SIG-M5 treated with dmso at 0.1 percent for 504 hours (cell line): ENCODE measurements at regions not wholly inside any gene's neighbourhood (a gene's known extent, or its start where the extent isn't known, plus 50 kb on each side); places are given as distances from the start of the nearest gene placed in this dataset.
"Not testable (repeated sequence)": the region's sequence is repeated elsewhere in the genome, so short reads cannot be mapped to it uniquely, and the experiment has no call there.

ENCODE experiments used
- DNase-seq: peaks from one replicate; lab custom pipeline; 2025; ENCODE audit not compliant: unreplicated experiment; lab: John Stamatoyannopoulos, UW

DNA sequence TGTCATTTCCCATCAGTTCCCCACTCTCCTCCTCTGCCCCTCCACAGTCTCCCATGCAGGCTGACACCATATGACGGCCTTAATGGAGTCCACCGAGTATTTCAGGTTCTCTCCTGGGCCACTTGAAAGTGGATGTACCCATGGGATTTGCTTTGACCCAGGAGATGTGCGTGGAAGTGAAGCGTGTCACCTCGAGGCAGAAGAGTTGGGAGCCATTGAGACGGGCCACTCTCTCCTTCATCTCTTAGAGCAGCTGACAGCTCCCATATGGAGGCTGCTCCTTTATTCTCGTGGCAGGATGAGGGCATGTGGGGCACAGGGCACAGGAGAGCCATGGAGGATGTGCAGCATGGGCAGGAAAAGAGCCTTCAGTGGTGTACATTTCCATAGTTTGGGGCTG lies 144.7 kb upstream of the CRYM start:
- not testable (repeated sequence) for DNase-seq

DNA sequence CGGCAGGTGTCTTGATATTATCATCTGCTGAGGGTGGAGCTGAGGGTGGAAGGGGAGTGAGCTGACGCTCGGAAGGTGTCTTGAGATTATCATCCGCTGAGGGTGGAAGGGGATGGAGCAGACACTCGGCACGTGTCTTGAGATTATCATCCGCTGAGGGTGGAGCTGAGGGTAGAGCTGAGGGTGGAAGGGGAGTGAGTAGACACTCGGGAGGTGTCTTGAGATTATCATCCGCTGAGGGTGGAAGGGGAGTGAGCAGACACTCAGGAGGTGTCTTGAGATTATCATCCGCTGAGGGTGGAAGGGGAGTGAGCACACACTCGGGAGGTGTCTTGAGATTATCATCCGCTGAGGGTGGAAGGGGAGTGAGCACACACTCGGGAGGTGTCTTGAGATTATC lies 126.6 kb upstream of the CRYM start:
- DNase-seq = not testable (repeated sequence)

DNA sequence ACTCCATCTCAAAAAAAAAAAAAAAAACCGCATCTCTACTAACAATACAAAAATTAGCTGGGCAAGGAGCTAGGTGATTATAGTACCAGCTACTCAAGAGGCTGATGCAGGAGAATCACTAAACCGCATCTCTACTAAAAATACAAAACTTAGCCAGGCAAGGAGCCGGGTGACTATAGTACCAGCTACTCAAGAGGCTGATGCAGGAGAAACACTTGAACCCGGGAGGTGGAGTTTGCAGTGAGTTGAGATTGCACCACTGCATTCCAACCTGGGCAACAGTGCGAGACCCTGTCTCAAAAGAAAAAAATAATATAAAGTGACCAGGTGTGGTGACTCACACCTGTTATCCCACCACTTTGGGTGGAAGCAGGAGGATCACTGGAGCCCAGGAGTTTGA lies 119.8 kb upstream of the CRYM start:
- DNase-seq = not testable (repeated sequence)

DNA sequence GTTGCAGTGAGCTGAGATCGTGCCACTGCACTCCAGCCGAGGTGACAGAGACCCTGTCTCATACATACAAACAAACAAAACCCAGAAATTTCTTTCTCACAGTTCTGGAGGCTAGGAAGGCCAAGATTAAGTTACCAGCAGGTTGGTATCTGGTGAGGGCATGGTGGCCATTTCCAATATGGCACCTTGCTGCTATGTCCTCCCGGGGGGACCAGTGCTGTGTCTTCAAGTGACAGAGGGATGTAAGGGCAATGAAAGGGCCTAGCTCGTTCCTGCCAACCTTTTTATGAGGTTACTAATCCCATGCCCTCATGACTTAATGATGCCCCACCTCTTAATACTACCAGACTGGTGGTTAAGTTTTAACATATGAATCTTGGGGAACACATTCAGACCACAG lies 118.5 kb upstream of the CRYM start:
- not testable (repeated sequence) for DNase-seq

DNA sequence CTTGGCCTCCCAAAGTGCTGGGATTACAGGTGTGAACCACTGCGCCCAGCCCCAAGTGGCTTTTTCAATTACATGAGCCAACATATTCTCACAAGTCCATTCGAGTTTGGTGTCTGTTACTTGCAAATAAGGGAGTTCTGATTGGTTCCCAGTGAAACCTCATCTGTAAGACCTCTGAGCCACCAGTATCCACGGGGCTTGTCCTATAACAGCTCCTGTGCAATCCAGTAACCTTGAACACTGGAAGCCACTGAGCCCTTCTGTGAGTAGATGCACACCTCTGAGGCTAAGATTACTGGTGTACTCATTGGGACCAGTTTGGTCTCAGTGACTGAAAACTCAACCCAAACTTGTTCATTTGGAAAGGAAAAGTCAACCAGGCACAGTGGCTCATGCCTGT lies 112.5 kb upstream of the CRYM start:
- not testable (repeated sequence) for DNase-seq

DNA sequence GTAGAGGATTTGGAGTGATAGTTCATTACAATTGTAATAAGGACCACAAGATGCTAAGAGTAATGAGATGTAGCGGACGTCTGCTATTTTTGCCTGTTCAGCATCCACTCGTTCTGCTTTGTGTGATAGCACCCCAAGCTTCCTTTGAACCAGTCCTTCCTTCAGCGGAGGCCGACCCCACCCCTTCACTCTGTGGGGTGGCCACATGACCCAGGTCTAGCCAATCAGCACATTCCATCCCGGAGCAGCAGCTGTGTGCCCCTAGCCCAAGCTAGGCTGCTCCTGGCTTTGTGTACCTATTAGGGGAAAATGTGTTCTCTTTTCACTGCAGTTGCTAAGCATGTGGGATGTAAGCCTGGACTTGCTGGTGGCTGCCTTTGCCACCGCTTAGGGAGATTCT lies 111.8 kb upstream of the CRYM start:
- DNase-seq = not testable (repeated sequence)

DNA sequence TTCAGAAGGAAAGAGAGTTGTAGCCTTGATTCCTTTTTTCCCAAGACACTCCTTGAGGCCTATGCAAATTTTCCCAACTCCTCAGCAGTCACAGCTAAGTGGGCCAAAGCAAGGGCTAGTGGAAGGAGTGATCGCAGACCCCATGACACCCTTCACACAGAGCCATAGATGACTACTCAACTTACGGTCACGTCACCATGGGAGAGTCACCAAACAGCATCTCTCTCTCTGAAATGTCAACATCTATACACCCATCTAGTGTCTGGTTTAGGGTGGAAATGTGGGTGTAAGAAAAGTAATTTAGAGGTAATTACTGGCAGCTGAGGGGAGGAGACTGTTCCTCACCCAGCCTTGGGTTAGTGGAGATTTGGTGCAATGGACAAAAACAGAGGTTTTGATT lies 109.7 kb upstream of the CRYM start:
- DNase-seq = not testable (repeated sequence)

DNA sequence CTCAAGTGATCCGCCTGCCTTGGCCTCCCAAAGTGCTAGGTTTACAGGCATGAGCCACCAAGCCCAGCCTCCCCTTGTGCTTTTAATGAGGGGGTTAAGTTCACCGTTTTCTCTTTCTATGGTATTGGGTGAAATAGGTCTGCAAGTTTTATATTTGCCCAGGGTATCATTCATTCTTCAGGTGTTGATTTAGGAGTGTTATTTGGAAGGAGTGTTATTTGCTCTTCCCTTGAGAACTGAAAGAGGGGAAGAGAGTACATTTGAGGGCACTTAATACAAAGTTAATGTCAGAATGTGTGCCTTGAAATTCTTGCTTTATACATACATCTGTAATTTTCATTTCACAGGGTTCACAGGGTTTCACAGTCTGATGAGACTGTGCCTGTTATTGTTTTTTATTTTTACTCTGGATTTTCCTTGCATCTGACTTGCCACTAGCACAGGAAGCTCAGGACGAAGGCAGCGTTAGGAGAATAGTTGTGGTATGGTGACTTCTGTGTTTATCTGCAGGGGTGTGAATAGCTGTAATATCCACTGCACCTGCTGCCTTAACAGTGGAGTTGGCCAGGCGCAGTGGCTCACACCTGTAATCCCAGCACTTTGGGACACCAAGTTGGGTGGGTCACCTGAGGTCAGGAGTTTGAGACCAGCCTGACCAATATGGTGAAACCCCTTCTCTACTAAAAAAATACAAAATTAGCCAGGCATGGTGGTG lies 108.3 kb upstream of the CRYM start:
- not testable (repeated sequence) for DNase-seq

DNA sequence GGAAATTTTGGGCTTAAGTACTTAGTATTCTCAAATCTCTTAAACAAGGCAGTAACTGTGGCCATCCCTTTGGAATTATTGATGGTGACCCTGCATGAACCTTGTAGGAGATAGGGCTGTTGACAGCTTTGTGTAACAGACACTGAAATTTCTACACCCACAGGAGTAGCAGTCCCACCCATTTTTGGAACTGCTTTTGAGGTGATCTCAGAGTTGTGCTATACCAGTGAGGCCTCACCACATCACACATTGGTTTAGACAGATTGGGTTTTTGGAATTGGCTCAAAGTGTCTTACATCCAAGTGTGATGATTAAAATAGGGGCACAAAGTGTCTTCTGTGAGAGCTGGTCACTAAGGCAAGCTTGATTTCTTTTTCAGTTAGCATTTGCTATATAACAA lies 105.6 kb upstream of the CRYM start:
- not testable (repeated sequence) for DNase-seq

DNA sequence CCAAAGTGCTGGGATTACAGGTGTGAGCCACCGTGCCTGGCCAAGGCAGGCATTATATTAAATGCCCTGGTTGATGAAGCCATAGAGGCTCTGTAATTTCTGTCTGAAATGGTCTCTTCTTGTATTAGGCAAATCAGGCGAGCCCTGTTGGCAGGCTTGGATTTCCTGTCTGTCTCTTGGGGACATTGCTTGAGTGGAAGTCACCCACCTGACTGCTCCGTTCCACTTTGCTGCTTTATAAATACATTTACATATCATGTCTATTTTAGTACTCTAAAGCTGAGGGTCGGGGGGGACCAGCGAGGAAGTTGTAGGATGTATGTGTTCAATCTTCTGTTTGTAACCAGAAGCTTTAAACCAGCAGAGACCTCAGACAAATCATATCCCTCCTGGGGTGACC lies 101.6 kb upstream of the CRYM start:
- DNase-seq = not testable (repeated sequence)

DNA sequence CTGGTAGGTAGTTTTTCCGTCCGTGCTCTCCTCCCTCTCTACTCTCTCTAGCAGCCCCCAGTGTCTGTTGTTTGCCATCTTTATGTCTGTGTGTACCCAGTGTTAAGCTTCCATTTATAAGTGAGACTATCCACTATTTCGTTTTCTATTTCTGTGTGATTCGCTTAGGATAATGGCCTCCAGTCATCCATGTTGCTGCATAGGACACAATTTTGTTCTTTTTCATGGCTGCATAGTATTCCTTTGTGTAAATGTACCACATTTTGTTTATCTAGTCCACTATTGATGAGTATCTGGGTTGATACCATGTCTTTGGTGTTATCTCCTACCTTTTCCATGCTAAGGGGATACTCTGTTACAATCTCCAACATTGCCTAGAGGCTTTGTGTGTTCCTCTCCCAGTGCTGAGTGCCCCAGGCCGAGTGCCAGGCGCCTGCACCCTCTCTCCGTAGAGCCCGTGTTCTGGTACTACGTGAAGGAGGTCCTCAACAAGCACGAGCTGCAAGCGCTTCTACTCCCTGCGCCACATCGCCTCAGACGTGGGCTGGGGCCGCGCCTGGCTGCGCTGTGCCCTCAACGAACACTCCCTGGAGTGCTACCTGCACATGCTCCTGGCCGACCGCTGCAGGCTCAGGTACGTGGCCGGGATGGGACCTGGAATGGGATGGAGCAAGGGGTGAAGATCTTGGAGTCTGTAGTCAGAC lies 98.3 kb upstream of the CRYM start:
- not testable (repeated sequence) for DNase-seq

DNA sequence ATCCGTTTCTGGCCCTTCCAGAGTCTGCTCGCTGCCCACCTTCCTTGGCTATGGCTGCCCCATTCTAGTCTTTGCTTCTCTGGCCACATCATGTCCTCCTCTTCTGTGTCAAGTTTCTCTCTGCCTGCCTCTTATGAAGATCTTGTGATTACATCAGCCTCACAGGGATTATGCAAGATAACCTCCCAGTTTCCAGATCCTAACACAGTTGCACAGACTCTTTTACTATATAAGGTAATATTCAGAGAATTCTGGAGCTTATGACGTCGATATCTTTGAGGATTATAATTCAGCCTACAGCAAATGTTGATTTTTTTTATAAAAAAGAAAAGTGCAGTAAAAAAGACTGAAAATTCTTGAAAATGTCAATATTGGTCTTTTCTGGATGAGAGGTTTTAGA lies 97.2 kb upstream of the CRYM start:
- not testable (repeated sequence) for DNase-seq

DNA sequence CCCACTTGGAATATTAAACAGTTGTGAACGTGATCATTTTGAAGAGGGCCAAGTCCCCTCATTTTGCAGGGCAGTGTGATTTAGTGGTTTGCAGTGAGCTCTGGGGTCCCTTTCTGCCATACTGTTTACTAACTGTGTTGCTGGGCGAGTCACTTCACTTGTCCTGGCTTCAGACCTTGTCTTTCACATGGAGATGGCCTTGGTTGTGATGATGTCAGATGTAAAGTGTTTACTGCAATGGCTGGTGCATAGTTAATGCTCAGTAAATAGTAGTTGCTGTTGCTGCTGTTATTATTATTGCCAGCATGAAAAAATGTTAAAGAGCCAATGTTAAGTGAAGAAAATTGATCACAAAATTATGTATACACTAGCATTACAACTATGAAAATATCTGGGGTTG lies 95.4 kb upstream of the CRYM start:
- DNase-seq = not testable (repeated sequence)

DNA sequence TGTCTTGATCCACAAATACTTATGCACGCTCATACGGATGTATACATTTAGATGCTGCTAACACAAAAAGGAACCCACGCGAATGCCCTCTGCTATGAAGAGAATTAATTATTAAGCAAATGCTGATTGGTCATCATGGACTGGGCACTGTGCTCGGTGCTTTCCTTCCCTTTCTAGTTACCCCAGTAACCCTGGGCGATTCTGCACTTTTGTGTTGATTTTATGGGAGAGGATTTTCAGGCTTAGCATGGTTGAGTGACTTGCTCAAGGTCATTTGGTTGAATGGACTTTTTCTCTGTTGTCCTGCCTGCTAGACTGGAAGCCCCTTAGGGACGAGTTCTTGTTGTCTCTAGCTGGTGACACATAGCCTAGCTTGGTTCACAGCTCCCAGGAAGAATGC lies 94.8 kb upstream of the CRYM start:
- DNase-seq = not testable (repeated sequence)

DNA sequence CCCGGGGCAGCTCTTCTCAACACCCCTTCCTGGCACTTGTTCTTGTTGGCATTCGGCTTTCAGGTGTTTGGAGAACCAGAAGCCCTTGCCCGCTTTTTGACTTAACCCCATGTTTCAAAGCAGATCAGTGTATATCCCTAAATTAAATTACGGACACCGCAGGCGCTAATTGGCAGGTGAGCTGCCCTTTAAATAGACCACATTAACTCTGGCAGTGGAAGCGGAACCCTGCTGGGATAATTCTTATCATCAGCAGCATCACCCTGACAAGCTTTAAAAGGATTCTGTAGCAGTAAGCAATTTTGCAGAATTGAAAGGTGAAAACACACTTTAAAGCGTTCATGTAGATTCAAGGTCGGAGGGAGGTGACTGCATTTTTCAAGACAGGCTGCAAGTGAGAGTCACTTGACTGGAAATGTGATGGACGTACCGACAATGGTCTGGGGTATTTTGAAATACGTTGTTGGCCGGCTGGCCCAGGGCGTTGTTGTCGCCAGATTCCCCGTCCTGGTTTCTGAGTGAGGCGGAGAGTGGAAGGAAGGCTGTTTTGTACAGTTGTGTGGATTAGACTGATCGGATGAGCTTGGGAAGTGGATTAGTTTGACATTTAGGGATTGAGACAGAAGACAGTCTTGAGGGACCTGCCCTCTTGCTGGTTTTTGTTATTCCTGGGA lies 94.2 kb upstream of the CRYM start:
- not testable (repeated sequence) for DNase-seq

DNA sequence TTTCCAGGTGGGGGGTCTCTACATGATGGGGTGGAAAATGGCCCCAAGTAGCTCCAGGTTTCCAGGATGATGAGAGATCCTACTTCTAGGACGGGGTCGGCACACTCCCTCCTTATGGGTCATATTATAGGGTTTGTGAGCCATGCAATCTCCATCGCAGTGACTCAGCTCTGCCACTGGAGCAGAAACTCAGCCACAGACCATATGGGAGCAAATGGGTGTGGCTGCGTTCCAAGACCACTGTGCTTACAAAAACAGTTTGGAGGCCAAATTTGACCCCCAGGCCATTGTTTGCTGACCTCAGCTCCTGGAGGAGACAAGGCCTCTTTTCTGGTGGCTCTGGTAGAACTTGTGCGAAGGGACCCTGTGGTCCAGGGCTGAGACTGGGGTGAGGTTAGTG lies 92.7 kb upstream of the CRYM start:
- not testable (repeated sequence) for DNase-seq

DNA sequence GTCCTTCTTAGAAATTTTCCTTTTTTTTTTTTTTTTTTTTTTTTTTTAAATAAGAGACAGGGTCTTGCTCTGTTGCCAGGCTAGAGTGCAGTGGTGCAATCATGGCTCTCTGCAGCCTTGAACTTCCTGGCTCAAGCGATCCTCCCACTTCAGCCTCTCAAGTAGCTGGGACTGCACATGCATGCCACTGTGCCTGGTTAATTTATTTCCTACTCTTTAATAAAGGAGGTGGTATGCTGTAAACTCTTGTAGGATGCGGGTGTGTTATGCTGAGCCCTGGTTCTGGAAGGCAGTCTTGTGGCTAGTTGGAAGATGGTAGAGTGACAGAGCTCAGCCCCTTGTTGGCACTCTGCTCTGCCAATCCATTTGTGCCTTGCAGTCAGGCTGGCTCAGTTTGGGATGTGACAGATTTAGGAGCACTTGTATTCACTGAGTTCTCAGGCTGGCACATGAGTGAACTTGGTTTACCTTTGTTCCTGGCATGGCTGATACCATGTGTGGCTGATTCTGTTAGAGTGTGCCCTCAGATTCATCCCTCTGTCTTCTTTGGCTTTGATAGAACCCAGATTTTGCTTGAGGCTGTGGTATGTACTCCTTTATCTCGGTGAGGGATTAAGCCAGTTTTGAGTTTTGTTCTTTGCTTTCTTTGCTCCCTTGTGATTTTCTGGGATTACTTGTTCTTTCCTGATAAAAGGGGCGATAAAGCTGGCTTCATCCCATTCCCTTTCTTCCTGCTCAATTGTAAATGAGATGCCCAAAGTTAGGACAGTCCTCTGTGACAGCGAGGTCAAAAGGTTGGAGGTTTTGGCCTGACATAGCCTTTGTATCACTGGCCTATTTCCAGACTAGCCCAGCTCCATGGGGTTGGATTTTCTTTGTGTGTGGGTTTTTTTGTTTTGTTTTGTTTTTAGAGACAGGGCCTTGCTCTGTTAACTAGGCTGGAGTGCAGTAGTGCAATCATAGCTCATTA lies 91.2 kb upstream of the CRYM start:
- not testable (repeated sequence) for DNase-seq

DNA sequence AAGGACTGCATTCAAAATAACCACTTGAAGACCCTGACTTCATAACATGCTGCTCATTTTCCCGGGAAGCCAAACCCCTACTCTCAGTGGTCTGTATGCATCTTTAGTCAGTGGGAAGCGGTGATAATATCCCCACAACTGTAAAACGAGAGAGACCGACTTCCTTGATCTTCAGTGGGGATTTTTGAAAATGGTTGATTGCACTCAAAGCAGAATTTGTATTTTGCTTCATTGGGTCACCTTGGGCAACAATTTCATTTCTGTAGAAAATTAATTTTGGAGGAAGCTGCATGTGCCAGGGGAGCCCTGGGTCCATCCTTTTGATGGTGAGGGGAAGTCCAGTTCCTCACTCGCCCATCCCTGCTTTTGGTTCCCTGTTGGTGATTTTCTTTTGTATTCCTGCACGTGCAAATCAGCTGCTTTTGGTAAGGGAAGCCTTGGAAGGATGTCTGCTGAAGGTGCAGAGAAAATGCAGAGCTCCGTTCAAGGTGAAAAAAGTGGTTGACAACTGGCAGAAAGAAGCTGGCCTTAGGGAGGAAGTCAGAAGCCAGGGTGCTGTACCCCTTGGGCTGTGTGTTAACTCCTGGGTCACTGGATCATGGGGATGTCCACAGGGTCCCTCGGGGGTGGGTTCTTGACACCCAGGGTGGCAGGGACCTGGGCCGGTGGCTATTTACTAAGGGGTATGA lies 89.8 kb upstream of the CRYM start:
- not testable (repeated sequence) for DNase-seq

DNA sequence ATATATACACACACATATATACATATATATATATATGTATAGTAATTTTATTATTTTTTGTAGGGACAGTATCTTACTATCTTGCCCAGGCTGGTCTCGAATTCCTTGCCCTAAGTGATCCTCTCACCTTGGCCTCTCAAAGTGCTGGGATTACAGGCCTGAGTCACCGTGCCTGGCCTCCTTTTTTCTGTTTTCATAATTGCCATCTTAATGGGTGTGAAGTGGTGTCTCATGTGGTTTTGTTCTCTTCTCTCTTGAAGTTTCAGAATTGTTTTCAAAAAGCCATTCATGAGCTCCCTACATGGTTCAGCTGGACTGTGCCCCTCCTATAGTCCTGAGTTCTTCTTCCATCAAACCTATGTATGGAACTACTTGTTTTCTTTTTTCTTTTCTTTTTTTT lies 88.9 kb upstream of the CRYM start:
- not testable (repeated sequence) for DNase-seq

DNA sequence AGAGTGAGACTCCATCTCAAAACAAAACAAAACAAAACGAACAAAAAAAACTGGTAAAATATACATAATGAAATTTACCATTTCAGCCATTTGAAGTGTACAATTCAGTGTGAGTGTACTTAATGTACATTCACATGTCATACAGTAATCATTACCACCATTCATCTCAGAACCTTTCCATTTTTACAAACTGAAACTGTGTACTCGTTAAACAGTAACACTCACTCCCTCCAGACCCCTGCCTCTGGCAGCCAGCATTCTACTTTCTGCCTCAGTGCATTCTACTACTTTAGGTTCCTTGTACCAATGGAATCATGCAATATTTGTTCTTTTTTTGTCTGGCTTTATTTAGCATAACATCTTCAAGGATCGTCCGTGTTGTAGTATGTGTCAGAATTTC lies 87.5 kb upstream of the CRYM start:
- not testable (repeated sequence) for DNase-seq
